ENCODE measurements at regions not wholly inside any gene's neighbourhood (a gene's known extent, or its start where the extent isn't known, plus 50 kb on each side); places are given as distances from the start of the nearest gene placed in this dataset.

DNA sequence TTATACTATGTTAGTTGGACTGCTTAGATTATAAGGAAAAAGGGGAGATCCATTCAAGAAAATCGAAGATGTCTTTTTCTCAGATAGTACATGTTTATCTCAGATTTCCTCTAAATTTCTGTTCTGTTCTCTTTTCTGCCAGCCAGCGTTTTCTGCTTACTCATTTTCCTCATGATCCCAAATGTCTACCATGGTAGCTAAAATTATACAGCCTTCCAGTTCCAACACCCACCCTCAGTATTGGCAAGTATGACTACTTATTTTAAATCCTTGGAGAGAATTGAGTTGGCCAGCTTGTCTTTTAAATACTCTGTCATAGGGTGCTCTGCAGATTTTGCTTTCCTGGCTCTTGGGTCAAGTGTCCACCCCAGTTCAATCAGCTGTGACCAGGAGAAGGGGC, 95.7 kb upstream of the PLXNA2 start:
- TF ChIP-seq, protein P1, sequence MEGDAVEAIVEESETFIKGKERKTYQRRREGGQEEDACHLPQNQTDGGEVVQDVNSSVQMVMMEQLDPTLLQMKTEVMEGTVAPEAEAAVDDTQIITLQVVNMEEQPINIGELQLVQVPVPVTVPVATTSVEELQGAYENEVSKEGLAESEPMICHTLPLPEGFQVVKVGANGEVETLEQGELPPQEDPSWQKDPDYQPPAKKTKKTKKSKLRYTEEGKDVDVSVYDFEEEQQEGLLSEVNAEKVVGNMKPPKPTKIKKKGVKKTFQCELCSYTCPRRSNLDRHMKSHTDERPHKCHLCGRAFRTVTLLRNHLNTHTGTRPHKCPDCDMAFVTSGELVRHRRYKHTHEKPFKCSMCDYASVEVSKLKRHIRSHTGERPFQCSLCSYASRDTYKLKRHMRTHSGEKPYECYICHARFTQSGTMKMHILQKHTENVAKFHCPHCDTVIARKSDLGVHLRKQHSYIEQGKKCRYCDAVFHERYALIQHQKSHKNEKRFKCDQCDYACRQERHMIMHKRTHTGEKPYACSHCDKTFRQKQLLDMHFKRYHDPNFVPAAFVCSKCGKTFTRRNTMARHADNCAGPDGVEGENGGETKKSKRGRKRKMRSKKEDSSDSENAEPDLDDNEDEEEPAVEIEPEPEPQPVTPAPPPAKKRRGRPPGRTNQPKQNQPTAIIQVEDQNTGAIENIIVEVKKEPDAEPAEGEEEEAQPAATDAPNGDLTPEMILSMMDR (conservative IDR thresholded peaks at IDR 0.05; ENCODE audit: low read length) = no peak
- no peak for TF ChIP-seq EZH2phosphoT487 (IDR thresholded peaks at IDR 0.05; ENCODE audit: borderline replicate concordance, low read depth, low read length)
